HAP-1 (cell line): ENCODE measurements at regions not wholly inside any gene's neighbourhood (a gene's known extent, or its start where the extent isn't known, plus 50 kb on each side); places are given as distances from the start of the nearest gene placed in this dataset.

Experiments
- DNase-seq, 2 experiments: peaks; one replicate each; pipeline ENCODE4 v3.0.0-alpha.2; 2016 to 2020; ENCODE audit warnings: low spot score in 2 of 2
- H3K27me3 ChIP-seq: fragments of 250-450 bp; sonication (Bioruptor Pico); 2 replicates; pipeline ENCODE4 v1.5.1; 2020; ENCODE audit warnings: low read depth, mild to moderate bottlenecking, moderate library complexity
- H3K36me3 ChIP-seq: fragments of 250-450 bp; sonication (Bioruptor Pico); replicated peaks from 2 replicates; pipeline ENCODE4 v1.5.1; 2020; ENCODE audit warnings: mild to moderate bottlenecking
- H3K4me1 ChIP-seq: fragments of 250-450 bp; sonication (Bioruptor Pico); 2 replicates; pipeline ENCODE4 v1.5.1; 2020; ENCODE audit warnings: mild to moderate bottlenecking
- H3K4me3 ChIP-seq: fragments of 250-450 bp; sonication (Bioruptor Pico); 2 replicates; pipeline ENCODE4 v1.5.1; 2020; ENCODE audit warnings: mild to moderate bottlenecking, moderate library complexity
- H3K9me3 ChIP-seq: fragments of 250-450 bp; sonication (Bioruptor Pico); 2 replicates; pipeline ENCODE4 v1.5.1; 2020; ENCODE audit warnings: mild to moderate bottlenecking, moderate library complexity
- in situ Hi-C: fragments of 300-500 bp; cut with MboI; formaldehyde crosslinking; loops from 3 replicates; pipeline ENCODE4 v1.14.3; 2020; ENCODE audit warnings: low sequenced_read_pairs, inconsistent platforms, mixed read lengths

- DNase-seq = no peak
- H3K27me3 ChIP-seq = no peaks in the 10 kb centered on the region
- no peak overlapping the region for H3K4me3 ChIP-seq
- H3K4me1 ChIP-seq = no peaks in the 10 kb centered on the region
- in situ Hi-C loops = no loop called here
- no peaks in the 10 kb centered on the region for H3K9me3 ChIP-seq
- no peaks in the 10 kb centered on the region for H3K36me3 ChIP-seq
Observed at GRCh38 chr13:62635161-62635560, 1219.5 kb upstream of the PCDH20 start.

DNA sequence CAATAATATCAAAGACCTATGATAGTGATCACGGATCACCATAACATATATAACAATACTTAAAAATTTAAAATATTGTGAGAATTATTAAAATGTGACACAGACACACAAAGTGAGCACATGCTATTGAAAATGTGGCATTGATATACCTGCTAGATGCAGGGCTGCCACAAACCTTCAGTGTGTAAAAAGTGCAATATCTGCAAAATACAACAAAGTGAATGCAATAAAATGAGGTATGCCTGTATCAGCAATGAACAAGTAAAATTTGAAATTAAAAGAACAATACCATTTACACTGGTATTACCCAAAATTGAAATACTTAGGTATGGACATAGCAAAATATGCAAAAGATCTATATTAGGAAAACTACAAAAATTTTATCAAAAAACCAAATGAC is 1217.8 kb upstream of the PCDH20 start:
- H3K4me1 ChIP-seq = no peaks in the 10 kb centered on the region
- no peak for DNase-seq
- no peaks in the 10 kb centered on the region for H3K27me3 ChIP-seq
- H3K9me3 ChIP-seq = no peaks in the 10 kb centered on the region
- in situ Hi-C loops = no loop called here
- no peaks in the 10 kb centered on the region for H3K36me3 ChIP-seq
- no peak overlapping the region for H3K4me3 ChIP-seq

GRCh38 chr13:62631619-62632018 is 1216.0 kb upstream of the PCDH20 start:
- in situ Hi-C loops = no loop called here

DNA sequence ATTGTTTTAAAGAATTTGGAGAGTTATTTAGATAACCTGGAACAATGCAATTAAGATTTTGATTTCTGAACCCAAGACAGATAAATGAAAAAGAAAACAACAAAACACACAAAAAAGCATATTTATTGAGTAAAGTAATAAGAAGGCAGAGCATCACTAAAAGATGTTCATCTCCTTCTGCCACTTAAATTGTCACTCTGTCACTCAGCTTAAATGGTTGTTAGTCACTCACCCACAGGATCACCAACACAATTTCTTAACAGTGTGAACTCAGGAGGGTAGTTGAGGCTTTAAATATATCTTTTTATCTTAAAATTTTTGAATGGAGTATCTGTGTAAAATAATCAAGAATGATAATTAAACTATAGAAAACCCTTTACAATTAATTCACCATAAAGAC is 1215.5 kb upstream of the PCDH20 start:
- Histone ChIP-seq H3K36me3 (no peaks in the 10 kb centered on the region), H3K4me3 (no peak overlapping the region), H3K27me3 (no peaks in the 10 kb centered on the region), H3K4me1 (no peaks in the 10 kb centered on the region), H3K9me3 (no peaks in the 10 kb centered on the region)
- no peak for DNase-seq
- in situ Hi-C loops = no loop called here

More at GRCh38 chr13:62631619-62632018, 1216.0 kb upstream of the PCDH20 start:
- Histone ChIP-seq H3K27me3 (no peaks in the 10 kb centered on the region), H3K9me3 (no peaks in the 10 kb centered on the region), H3K4me3 (no peak overlapping the region), H3K36me3 (no peaks in the 10 kb centered on the region), H3K4me1 (no peaks in the 10 kb centered on the region)
- no peak for DNase-seq

DNA sequence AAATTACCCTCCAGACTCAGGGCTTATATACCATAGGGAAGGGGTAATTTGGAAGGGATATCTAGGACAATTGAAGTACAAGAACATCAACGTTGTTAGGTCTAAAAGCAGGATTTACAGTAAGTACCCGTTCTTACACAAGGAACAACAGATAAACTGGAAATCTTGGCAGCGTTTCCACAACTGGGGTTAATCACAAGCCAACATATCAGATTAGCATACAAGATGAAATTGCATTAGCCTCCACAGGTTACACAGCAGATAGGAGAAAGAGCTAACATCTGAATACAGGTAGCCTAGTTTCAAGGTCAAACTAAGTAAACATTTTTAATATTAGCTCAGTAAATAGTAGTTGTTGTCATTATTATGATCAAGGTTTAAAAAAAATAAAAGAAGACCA is 1214.0 kb upstream of the PCDH20 start:
- H3K4me1 ChIP-seq = no peaks in the 10 kb centered on the region
- no peaks in the 10 kb centered on the region for H3K27me3 ChIP-seq
- H3K36me3 ChIP-seq = no peaks in the 10 kb centered on the region
- H3K9me3 ChIP-seq = no peaks in the 10 kb centered on the region
- no peak overlapping the region for H3K4me3 ChIP-seq
- no peak for DNase-seq
- in situ Hi-C loops = no loop called here

GRCh38 chr13:62627226-62627625 is 1211.6 kb upstream of the PCDH20 start:
- DNase-seq = no peak
- no peaks in the 10 kb centered on the region for H3K9me3 ChIP-seq
- in situ Hi-C loops = no loop called here
- H3K27me3 ChIP-seq = no peaks in the 10 kb centered on the region
- no peaks in the 10 kb centered on the region for H3K36me3 ChIP-seq
- no peaks in the 10 kb centered on the region; the same call in 1 of the 2 replicates for H3K4me1 ChIP-seq
- H3K4me3 ChIP-seq = no peak overlapping the region

DNA sequence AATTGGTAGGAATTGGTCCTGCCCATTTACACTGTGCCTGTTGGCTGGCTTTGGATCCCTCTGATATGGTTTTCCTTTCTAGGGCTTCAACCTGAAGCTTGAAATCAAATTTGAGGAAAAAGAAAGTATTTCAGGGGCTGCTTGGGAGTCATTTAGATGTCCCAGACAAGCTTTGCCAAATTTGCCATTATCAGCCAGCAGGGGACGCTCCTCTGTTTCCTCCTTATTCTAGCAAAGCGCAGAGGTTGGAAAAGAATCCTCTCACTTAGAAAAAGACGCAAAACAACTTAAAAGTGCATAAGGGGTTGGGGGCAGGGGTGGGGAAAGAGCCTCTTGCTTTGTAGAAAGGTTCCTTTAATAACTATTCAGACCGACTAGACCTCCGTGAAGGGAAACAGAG is 1211.1 kb upstream of the PCDH20 start:
- in situ Hi-C loops = no loop called here
- H3K4me3 ChIP-seq = no peak overlapping the region
- H3K36me3 ChIP-seq = no peaks in the 10 kb centered on the region
- H3K27me3 ChIP-seq = no peaks in the 10 kb centered on the region
- no peaks in the 10 kb centered on the region; the same call in 1 of the 2 replicates for H3K4me1 ChIP-seq
- peak in 1 of 2 experiments; percentile 46 for DNase-seq
- no peaks in the 10 kb centered on the region for H3K9me3 ChIP-seq

DNA sequence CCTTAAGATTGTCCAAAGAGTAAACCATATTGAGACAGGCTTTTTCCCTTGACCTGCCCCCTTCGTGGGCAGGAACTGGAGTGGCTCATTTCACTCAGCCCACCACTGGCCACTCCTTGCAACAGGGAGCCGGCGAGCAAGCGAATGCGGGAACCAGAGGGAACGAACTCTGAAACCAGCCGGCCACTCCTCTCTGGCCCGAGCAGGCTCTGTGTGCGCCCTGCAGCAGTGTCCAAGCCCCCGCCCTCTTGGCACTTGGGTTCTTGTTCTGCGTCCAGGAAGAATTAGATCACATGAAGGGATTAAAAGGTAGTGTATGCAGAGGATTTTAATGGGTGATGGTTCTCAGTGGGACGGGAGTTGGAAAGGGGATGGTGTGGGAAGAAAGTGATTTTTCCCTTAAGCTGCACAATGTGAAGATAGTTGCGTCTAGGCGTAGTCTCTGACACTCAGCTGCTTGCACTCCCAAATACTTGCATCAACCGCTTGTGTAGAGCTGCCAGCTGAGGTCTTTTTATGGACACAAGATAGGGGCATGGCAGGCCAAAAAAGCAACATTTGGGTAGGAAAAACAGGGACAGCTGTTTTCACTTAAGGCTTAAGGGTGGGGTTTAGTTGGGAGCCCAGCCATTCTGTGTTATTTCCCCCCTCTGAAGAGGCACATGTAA is 1209.7 kb upstream of the PCDH20 start:
- Histone ChIP-seq H3K4me1 (no peaks in the 10 kb centered on the region; the same call in 1 of the 2 replicates), H3K4me3 (no peak overlapping the region), H3K27me3 (no peaks in the 10 kb centered on the region), H3K9me3 (no peaks in the 10 kb centered on the region), H3K36me3 (no peaks in the 10 kb centered on the region)
- DNase-seq = no peak
- in situ Hi-C loops = no loop called here

- Histone ChIP-seq H3K4me3 (no peak overlapping the region), H3K36me3 (no peaks in the 10 kb centered on the region), H3K27me3 (no peaks in the 10 kb centered on the region), H3K4me1 (no peaks in the 10 kb centered on the region), H3K9me3 (no peaks in the 10 kb centered on the region)
- in situ Hi-C loops = no loop called here
- DNase-seq = no peak
Observed at GRCh38 chr13:62613819-62614218, 1198.2 kb upstream of the PCDH20 start.

DNA sequence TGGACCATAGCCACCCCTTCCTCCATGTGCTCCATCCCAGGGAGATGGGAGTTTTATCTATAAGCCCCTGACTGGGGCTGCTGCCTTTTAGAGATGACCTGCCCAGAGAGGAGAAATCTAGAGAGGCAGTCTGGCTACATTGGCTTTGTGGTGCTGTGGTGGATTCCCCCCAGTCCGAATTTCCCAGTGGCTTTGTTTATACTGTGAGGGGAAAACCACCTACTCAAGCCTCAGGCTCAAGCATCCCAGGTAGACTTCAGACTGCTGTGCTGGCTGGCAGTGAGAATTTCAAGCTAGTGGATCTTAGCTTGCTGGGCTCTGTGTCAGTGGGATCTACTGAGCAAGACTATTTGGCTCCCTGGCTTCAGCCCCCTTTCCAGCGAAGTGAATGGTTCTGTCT is 1195.7 kb upstream of the PCDH20 start:
- in situ Hi-C loops = no loop called here
- H3K4me3 ChIP-seq = no peak overlapping the region
- H3K36me3 ChIP-seq = no peaks in the 10 kb centered on the region
- H3K27me3 ChIP-seq = no peaks in the 10 kb centered on the region
- no peaks in the 10 kb centered on the region for H3K9me3 ChIP-seq
- DNase-seq = no peak
- H3K4me1 ChIP-seq = no peaks in the 10 kb centered on the region

DNA sequence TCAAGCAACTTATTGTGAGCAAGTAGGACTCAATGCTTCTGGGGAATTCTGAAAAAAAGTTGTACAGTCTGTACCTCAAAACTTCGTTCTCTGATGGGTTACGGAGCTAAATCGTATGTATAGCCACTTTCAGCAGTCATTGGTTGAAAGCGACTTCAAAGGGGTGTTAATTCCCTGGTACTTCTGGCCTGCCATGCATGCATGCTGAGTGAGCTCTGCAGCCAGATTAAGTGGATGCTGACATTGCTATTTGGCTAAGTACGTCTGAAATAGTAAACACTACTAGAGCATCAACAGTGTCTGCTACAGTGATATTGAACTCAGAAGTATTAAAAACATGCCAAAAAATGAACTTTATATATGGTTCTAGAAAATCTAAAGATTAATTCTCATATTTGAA is 1183.1 kb upstream of the PCDH20 start:
- H3K36me3 ChIP-seq = no peaks in the 10 kb centered on the region
- H3K4me1 ChIP-seq = no peaks in the 10 kb centered on the region
- H3K27me3 ChIP-seq = no peaks in the 10 kb centered on the region
- no peak overlapping the region for H3K4me3 ChIP-seq
- in situ Hi-C loops = no loop called here
- H3K9me3 ChIP-seq = no peaks in the 10 kb centered on the region
- no peak for DNase-seq

GRCh38 chr13:62595976-62596375 is 1180.3 kb upstream of the PCDH20 start:
- in situ Hi-C loops = no loop called here
- Histone ChIP-seq H3K36me3 (no peaks in the 10 kb centered on the region), H3K27me3 (no peaks in the 10 kb centered on the region), H3K4me1 (no peaks in the 10 kb centered on the region), H3K4me3 (no peak overlapping the region), H3K9me3 (no peaks in the 10 kb centered on the region)
- no peak for DNase-seq

DNA sequence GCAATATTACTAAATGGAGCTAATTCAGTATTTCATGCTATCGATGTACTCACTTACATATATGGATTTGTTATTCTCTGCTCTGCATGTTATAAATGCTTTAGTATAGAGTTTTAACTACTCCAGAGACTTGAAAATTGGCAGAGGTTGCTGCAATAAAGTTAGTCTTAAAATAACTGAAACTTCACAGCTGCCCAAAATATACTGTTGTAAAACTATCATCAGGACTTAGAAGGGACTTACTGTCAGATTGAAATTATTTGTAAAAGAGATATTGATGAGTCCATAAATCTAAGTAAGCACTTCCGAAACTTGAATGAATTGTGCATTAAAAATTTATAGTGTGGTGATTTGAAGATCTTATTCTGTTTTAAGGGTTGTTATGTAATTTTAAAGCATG is 1178.2 kb upstream of the PCDH20 start:
- in situ Hi-C loops = no loop called here

DNA sequence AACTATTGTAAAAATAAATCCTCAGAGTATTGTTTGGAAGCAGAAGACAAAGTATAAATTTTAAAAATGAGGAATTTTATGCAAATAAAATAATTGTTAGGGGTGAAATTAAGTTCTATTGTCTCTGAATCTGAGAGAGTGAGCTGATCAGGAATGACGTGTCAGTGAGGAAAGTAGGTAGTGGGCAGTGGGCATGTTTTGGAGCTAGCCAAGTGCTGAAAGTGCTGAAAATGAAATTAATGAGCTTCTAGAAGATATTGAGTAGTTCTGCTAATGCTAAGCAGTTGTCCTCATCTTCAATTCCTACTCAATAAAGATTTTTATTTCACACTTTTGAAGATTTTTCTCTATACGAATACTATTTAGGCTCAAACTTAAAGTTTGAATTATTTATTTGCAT is 1167.8 kb upstream of the PCDH20 start:
- Histone ChIP-seq H3K4me1 (no peaks in the 10 kb centered on the region), H3K36me3 (no peaks in the 10 kb centered on the region), H3K4me3 (no peak overlapping the region), H3K27me3 (no peaks in the 10 kb centered on the region), H3K9me3 (no peaks in the 10 kb centered on the region)
- DNase-seq = no peak
- in situ Hi-C loops = no loop called here

More for the DNA sequence above, 1178.2 kb upstream of the PCDH20 start:
- H3K4me1 ChIP-seq = no peaks in the 10 kb centered on the region
- no peaks in the 10 kb centered on the region for H3K36me3 ChIP-seq
- no peak for DNase-seq
- no peaks in the 10 kb centered on the region for H3K9me3 ChIP-seq
- H3K4me3 ChIP-seq = no peak overlapping the region
- H3K27me3 ChIP-seq = no peaks in the 10 kb centered on the region

- no peaks in the 10 kb centered on the region for H3K27me3 ChIP-seq
- no peak overlapping the region for H3K4me3 ChIP-seq
- no peaks in the 10 kb centered on the region for H3K36me3 ChIP-seq
- no peaks in the 10 kb centered on the region for H3K9me3 ChIP-seq
- DNase-seq = no peak
- in situ Hi-C loops = no loop called here
- H3K4me1 ChIP-seq = no peaks in the 10 kb centered on the region
Observed at GRCh38 chr13:62578402-62578801, 1162.8 kb upstream of the PCDH20 start.
